ENCODE measurements at regions not wholly inside any gene's neighbourhood (a gene's known extent, or its start where the extent isn't known, plus 50 kb on each side); places are given as distances from the start of the nearest gene placed in this dataset.

- Mint-ChIP-seq H3K4me1 (no peaks in the 10 kb centered on the region), H3K9me3 (no peaks in the 10 kb centered on the region), H3K36me3 (no peaks in the 10 kb centered on the region), H3K4me3 (no peak overlapping the region), H3K27me3 (ENCODE audit: low read depth in 2 of 2) (peaks cover 3 to 4% of the 10 kb centered on the region in 2 donors), H3K27ac (no peak overlapping the region)
- 86% methylated on average over 7 of the region's 8 CpGs for WGBS (ENCODE audit: insufficient coverage)
- no peaks in the 10 kb centered on the region for H3K27me3 ChIP-seq (ENCODE audit: control insufficient read depth, insufficient read depth, low read length)
- intact Hi-C loops (cut with micrococcal nuclease) = no loop called here
- no peak overlapping the region for H3K27ac ChIP-seq (ENCODE audit: low read length)
- DNase-seq (no peak), ATAC-seq (no peak)
- H3K4me3 ChIP-seq (ENCODE audit: low read length) = no peak overlapping the region
- no peak for TF ChIP-seq CTCF (IDR thresholded peaks at IDR 0.05)
- no peaks in the 10 kb centered on the region for H3K36me3 ChIP-seq (ENCODE audit: control insufficient read depth, insufficient read depth, low read length)
- H3K4me1 ChIP-seq (ENCODE audit: control insufficient read depth, insufficient read depth, low read length) = no peaks in the 10 kb centered on the region
- no peaks in the 10 kb centered on the region for H3K9me3 ChIP-seq (ENCODE audit: control insufficient read depth, insufficient read depth, low read length)
Measured at GRCh38 chr5:68673106-68673822, 420.6 kb upstream of the SLC30A5 start.

GRCh38 chr5:68673823-68674180 lies 420.0 kb upstream of the SLC30A5 start:
- Mint-ChIP-seq H3K9me3 (no peaks in the 10 kb centered on the region), H3K4me1 (no peaks in the 10 kb centered on the region), H3K36me3 (no peaks in the 10 kb centered on the region), H3K27ac (no peak overlapping the region), H3K4me3 (no peak overlapping the region), H3K27me3 (ENCODE audit: low read depth in 2 of 2) (peaks cover 4 to 6% of the 10 kb centered on the region in 2 donors)
- WGBS (ENCODE audit: insufficient coverage) = 92% methylated on average over 6 of the region's 6 CpGs
- no peak overlapping the region for H3K27ac ChIP-seq (ENCODE audit: low read length)
- H3K36me3 ChIP-seq (ENCODE audit: control insufficient read depth, insufficient read depth, low read length) = no peaks in the 10 kb centered on the region
- no peaks in the 10 kb centered on the region for H3K27me3 ChIP-seq (ENCODE audit: control insufficient read depth, insufficient read depth, low read length)
- no peak overlapping the region for H3K4me3 ChIP-seq (ENCODE audit: low read length)
- DNase-seq (no peak), ATAC-seq (no peak)
- no peaks in the 10 kb centered on the region for H3K4me1 ChIP-seq (ENCODE audit: control insufficient read depth, insufficient read depth, low read length)
- intact Hi-C loops (cut with micrococcal nuclease) = no loop called here
- H3K9me3 ChIP-seq (ENCODE audit: control insufficient read depth, insufficient read depth, low read length) = no peaks in the 10 kb centered on the region
- TF ChIP-seq CTCF (IDR thresholded peaks at IDR 0.05) = no peak

GRCh38 chr5:68679041-68679440 lies 414.8 kb upstream of the SLC30A5 start:
- no peak overlapping the region for H3K4me3 ChIP-seq (ENCODE audit: low read length)
- no peak overlapping the region for H3K27ac ChIP-seq (ENCODE audit: low read length)
- H3K36me3 ChIP-seq (ENCODE audit: control insufficient read depth, insufficient read depth, low read length) = no peaks in the 10 kb centered on the region
- H3K9me3 ChIP-seq (ENCODE audit: control insufficient read depth, insufficient read depth, low read length) = no peaks in the 10 kb centered on the region
- ATAC-seq (no peak), DNase-seq (no peak)
- H3K36me3 Mint-ChIP-seq = no peaks in the 10 kb centered on the region
- no peaks in the 10 kb centered on the region for H3K27me3 ChIP-seq (ENCODE audit: control insufficient read depth, insufficient read depth, low read length)
- H3K27me3 Mint-ChIP-seq (ENCODE audit: low read depth in 2 of 2) = peaks cover 6 to 7% of the 10 kb centered on the region in 2 donors
- H3K9me3 Mint-ChIP-seq = no peaks in the 10 kb centered on the region
- no peak overlapping the region for H3K27ac Mint-ChIP-seq
- WGBS (ENCODE audit: insufficient coverage) = 100% methylated on average over 1 of the region's 1 CpG
- no peaks in the 10 kb centered on the region for H3K4me1 ChIP-seq (ENCODE audit: control insufficient read depth, insufficient read depth, low read length)
- no peaks in the 10 kb centered on the region for H3K4me1 Mint-ChIP-seq
- intact Hi-C loops (cut with micrococcal nuclease) = no loop called here
- H3K4me3 Mint-ChIP-seq = no peak overlapping the region
- no peak for TF ChIP-seq CTCF (IDR thresholded peaks at IDR 0.05)

GRCh38 chr5:68680366-68680765 lies 413.4 kb upstream of the SLC30A5 start:
- ATAC-seq (no peak), DNase-seq (no peak)
- no peaks in the 10 kb centered on the region for H3K27me3 ChIP-seq (ENCODE audit: control insufficient read depth, insufficient read depth, low read length)
- no peaks in the 10 kb centered on the region for H3K9me3 ChIP-seq (ENCODE audit: control insufficient read depth, insufficient read depth, low read length)
- Mint-ChIP-seq H3K27ac (no peak overlapping the region), H3K9me3 (no peaks in the 10 kb centered on the region), H3K27me3 (ENCODE audit: low read depth in 2 of 2) (peaks cover 3 to 6% of the 10 kb centered on the region in 2 donors), H3K36me3 (no peaks in the 10 kb centered on the region), H3K4me3 (no peak overlapping the region), H3K4me1 (no peaks in the 10 kb centered on the region)
- no peak overlapping the region for H3K27ac ChIP-seq (ENCODE audit: low read length)
- TF ChIP-seq CTCF (IDR thresholded peaks at IDR 0.05) = no peak
- no peaks in the 10 kb centered on the region for H3K4me1 ChIP-seq (ENCODE audit: control insufficient read depth, insufficient read depth, low read length)
- no peak overlapping the region for H3K4me3 ChIP-seq (ENCODE audit: low read length)
- intact Hi-C loops (cut with micrococcal nuclease) = no loop called here
- H3K36me3 ChIP-seq (ENCODE audit: control insufficient read depth, insufficient read depth, low read length) = no peaks in the 10 kb centered on the region
